ENCODE measurements at regions not wholly inside any gene's neighbourhood (a gene's known extent, or its start where the extent isn't known, plus 50 kb on each side); places are given as distances from the start of the nearest gene placed in this dataset.

DNA sequence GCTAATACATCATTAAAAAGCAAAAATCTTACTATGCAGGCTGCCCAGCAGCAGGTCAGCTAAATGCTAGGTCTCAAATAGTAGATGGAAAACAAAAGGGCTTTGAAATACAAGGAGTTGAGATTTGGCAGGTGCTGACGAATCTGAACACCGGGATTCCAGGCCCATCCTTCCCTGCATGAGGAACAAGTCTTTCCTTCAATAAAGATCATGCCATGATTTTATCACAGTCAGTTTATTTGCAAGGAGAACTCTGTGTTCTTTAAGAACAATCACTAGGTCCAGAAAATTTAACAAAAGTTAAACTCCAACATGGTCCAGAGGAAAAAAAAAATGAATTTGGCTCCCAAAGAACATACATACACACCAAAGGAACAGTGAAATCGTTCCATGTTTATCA is 551.4 kb downstream of the SLITRK6 start:
- no peaks in the 10 kb centered on the region for H3K79me1 ChIP-seq (ENCODE audit: low read depth in 1 of 2, low read length in 2 of 2)
- no peak overlapping the region for H3K23ac ChIP-seq (ENCODE audit: low read depth, low read length)
- no TSS peak for BruUV-seq (replicated peaks)
- no peak overlapping the region for H3K18ac ChIP-seq (ENCODE audit: low read depth, low read length)
- CTCF ChIA-PET, result no interaction called here
- no peak overlapping the region for H2BK5ac ChIP-seq (ENCODE audit: low read depth, low read length, poor library complexity, severe bottlenecking)
- H4K91ac ChIP-seq (ENCODE audit: insufficient read depth, low read depth, low read length), result no peak overlapping the region
- no peaks in the 10 kb centered on the region for H3K27me3 ChIP-seq (ENCODE audit: control insufficient read depth, insufficient read depth, low read length)
- H3K14ac ChIP-seq (replicated peaks; ENCODE audit: low read depth, low read length), result no peak overlapping the region
- TF ChIP-seq ELK1 (IDR thresholded peaks at IDR 0.05; ENCODE audit: borderline replicate concordance, low read depth, low read length), result no peak
- no peak for TF ChIP-seq MAZ (IDR thresholded peaks at IDR 0.05; ENCODE audit: borderline replicate concordance, low read depth, low read length)
- TF ChIP-seq MXI1 (IDR thresholded peaks at IDR 0.05; ENCODE audit: borderline replicate concordance, low read depth, low read length), result no peak
- no peak for TF ChIP-seq USF2 (IDR thresholded peaks at IDR 0.05; ENCODE audit: low read depth, low read length)
- TF ChIP-seq FOS (IDR thresholded peaks at IDR 0.05; ENCODE audit: low read depth, low read length), result no peak
- no peak for TF ChIP-seq BHLHE40 (IDR thresholded peaks at IDR 0.05; ENCODE audit: low read depth, low read length)
- no peak for TF ChIP-seq POLR2A (IDR thresholded peaks at IDR 0.05; ENCODE audit: low read depth, low read length)
- no peak for TF ChIP-seq MAFK (IDR thresholded peaks at IDR 0.05; ENCODE audit: low read depth, low read length)
- no peak for TF ChIP-seq CHD1 (IDR thresholded peaks at IDR 0.05; ENCODE audit: low read depth, low read length)
- no peak for TF ChIP-seq RAD21 (IDR thresholded peaks at IDR 0.05; ENCODE audit: low read length)
- TF ChIP-seq NFE2L2 (IDR thresholded peaks at IDR 0.05; ENCODE audit: low read depth, low read length), result no peak
- no peak for TF ChIP-seq CEBPB (IDR thresholded peaks at IDR 0.05; ENCODE audit: low read depth, low read length)
- TF ChIP-seq RFX5 (IDR thresholded peaks at IDR 0.05; ENCODE audit: low read depth, low read length), result no peak
- no peak for TF ChIP-seq SMC3 (IDR thresholded peaks at IDR 0.05; ENCODE audit: low read depth, low read length)
- TF ChIP-seq RCOR1 (IDR thresholded peaks at IDR 0.05; ENCODE audit: insufficient replicate concordance, low read length), result no peak
- TF ChIP-seq CTCF (conservative IDR thresholded peaks at IDR 0.05; ENCODE audit: low read depth, low read length), result no peak
- H3K4me1 ChIP-seq (ENCODE audit: control insufficient read depth, insufficient read depth, low read length), result no peaks in the 10 kb centered on the region
- no peak overlapping the region for H2BK20ac ChIP-seq (ENCODE audit: low read depth, low read length)
- dilution Hi-C loops (cut with HindIII; ENCODE audit: low sequenced_read_pairs, unreplicated experiment) (no loop called here), intact Hi-C loops (cut with micrococcal nuclease) (no loop called here), in situ Hi-C loops (cut with MboI; ENCODE audit: low sequenced_read_pairs) (no loop called here)
- H2AK9ac ChIP-seq (replicated peaks; ENCODE audit: low read depth, low read length, poor library complexity), result no peak overlapping the region
- no peak overlapping the region for H4K8ac ChIP-seq (ENCODE audit: low read depth in 2 of 2, low read length in 2 of 2)
- H2AK5ac ChIP-seq (ENCODE audit: low read depth, low read length), result no peak overlapping the region
- no peaks in the 10 kb centered on the region for H3K9me1 ChIP-seq (ENCODE audit: insufficient read depth, low read length)
- no peak overlapping the region for H4K5ac ChIP-seq (ENCODE audit: low read depth, low read length)
- no peak overlapping the region for H2BK120ac ChIP-seq (ENCODE audit: low read depth, low read length)
- DNase-seq (no peak), ATAC-seq (ENCODE audit: low read depth) (no peak)
- no peaks in the 10 kb centered on the region for H3K9me3 ChIP-seq (ENCODE audit: control insufficient read depth, insufficient read depth, low read length)
- no peak overlapping the region for H3K9ac ChIP-seq (ENCODE audit: low read depth, low read length)
- no peak overlapping the region for H3K4me2 ChIP-seq (ENCODE audit: low read depth, low read length)
- no CpG with 5 or more reads among the region's 3 CpGs for WGBS, 2 experiments (ENCODE audit: extremely low coverage in 2 of 2, insufficient read length in 1 of 2)
- H3K36me3 ChIP-seq (ENCODE audit: control insufficient read depth, insufficient read depth, low read length), result no peaks in the 10 kb centered on the region
- no peak overlapping the region for H2BK15ac ChIP-seq (ENCODE audit: low read depth, low read length)
- no peak overlapping the region for H3K4ac ChIP-seq (ENCODE audit: low read depth, low read length)
- POLR2A ChIA-PET (ENCODE audit: unreplicated experiment), result no interaction called here
- no peak overlapping the region for H3K27ac ChIP-seq (ENCODE audit: insufficient read depth, low read length)
- no peak overlapping the region for H3K4me3 ChIP-seq (ENCODE audit: insufficient read depth, low read depth, low read length)
- no peaks in the 10 kb centered on the region for H4K20me1 ChIP-seq (ENCODE audit: insufficient read depth, low read length)
- H3K56ac ChIP-seq (ENCODE audit: extremely low read depth, insufficient read depth, low read length), result no peak overlapping the region
- no peak overlapping the region for H2AFZ ChIP-seq (replicated peaks; ENCODE audit: low read length, poor library complexity)

Measured in IMR-90 (cell line).